NCI-H1417 treated with DMSO at 0.1 percent for 48 hours (cell line): ENCODE measurements at regions not wholly inside any gene's neighbourhood (a gene's known extent, or its start where the extent isn't known, plus 50 kb on each side); places are given as distances from the start of the nearest gene placed in this dataset.

ENCODE experiments used
- DNase-seq: peaks from one replicate; lab custom pipeline; 2025; lab: John Stamatoyannopoulos, UW

- no peak for DNase-seq
Measured at GRCh38 chr21:17402937-17403336, 109.9 kb upstream of the CXADR start.

GRCh38 chr21:17406202-17406601, 106.6 kb upstream of the CXADR start:
- DNase-seq = no peak

- no peak for DNase-seq
Measured at GRCh38 chr21:17414766-17415165, 98.1 kb upstream of the CXADR start.

- no peak for DNase-seq
Measured at GRCh38 chr21:17416139-17416538, 96.7 kb upstream of the CXADR start.

- DNase-seq = no peak
Measured at GRCh38 chr21:17422931-17423330, 89.9 kb upstream of the CXADR start.

- DNase-seq = no peak
Measured at GRCh38 chr21:17427157-17427556, 85.7 kb upstream of the CXADR start.

- DNase-seq = no peak
Measured at GRCh38 chr21:17427831-17428483, 84.9 kb upstream of the CXADR start.

- no peak for DNase-seq
Measured at GRCh38 chr21:17428484-17428869, 84.4 kb upstream of the CXADR start.

GRCh38 chr21:17428980-17429379, 83.9 kb upstream of the CXADR start:
- DNase-seq = no peak

- no peak for DNase-seq
Measured at GRCh38 chr21:17429936-17430335, 82.9 kb upstream of the CXADR start.

- DNase-seq = no peak
Measured at GRCh38 chr21:17432732-17433057, 80.1 kb upstream of the CXADR start.

- DNase-seq = no peak
Measured at GRCh38 chr21:17433730-17434129, 79.1 kb upstream of the CXADR start.

- DNase-seq = no peak
Measured at GRCh38 chr21:17435565-17436543, 77.0 kb upstream of the CXADR start.

GRCh38 chr21:17436626-17437111, 76.2 kb upstream of the CXADR start:
- no peak for DNase-seq

- DNase-seq = no peak
Measured at GRCh38 chr21:17438635-17439034, 74.2 kb upstream of the CXADR start.

- DNase-seq = no peak
Measured at GRCh38 chr21:17440969-17441368, 71.9 kb upstream of the CXADR start.

- DNase-seq = no peak
Measured at GRCh38 chr21:17441370-17441769, 71.5 kb upstream of the CXADR start.

- no peak for DNase-seq
Measured at GRCh38 chr21:17442165-17442564, 70.7 kb upstream of the CXADR start.

GRCh38 chr21:17444828-17445227, 68.0 kb upstream of the CXADR start:
- DNase-seq = no peak

- no peak for DNase-seq
Measured at GRCh38 chr21:17446737-17447136, 66.1 kb upstream of the CXADR start.

- DNase-seq = no peak
Measured at GRCh38 chr21:17449701-17450100, 63.1 kb upstream of the CXADR start.

GRCh38 chr21:17451364-17451891, 61.4 kb upstream of the CXADR start:
- DNase-seq = no peak
